Mucosa of rectum (tissue), 2 donors: ENCODE measurements at regions not wholly inside any gene's neighbourhood (a gene's known extent, or its start where the extent isn't known, plus 50 kb on each side); places are given as distances from the start of the nearest gene placed in this dataset.

Experiments
- H3K27ac ChIP-seq, 2 donors: one replicate each; pipeline ENCODE4 v1.7.0; 2013; ENCODE audit warnings: inconsistent platforms in 2 of 2, low read depth in 2 of 2, low read length in 2 of 2
- H3K27me3 ChIP-seq, 2 donors: one replicate each; pipeline ENCODE4 v1.7.0; 2013; ENCODE audit warnings: low read length in 2 of 2; ENCODE audit not compliant: control insufficient read depth in 2 of 2, insufficient read depth in 2 of 2
- H3K36me3 ChIP-seq, 2 donors: one replicate each; pipeline ENCODE4 v1.7.0; 2013; ENCODE audit warnings: low read length in 2 of 2; ENCODE audit not compliant: control insufficient read depth in 2 of 2, insufficient read depth in 2 of 2
- H3K4me1 ChIP-seq, 2 donors: one replicate each; pipeline ENCODE4 v1.7.0; 2013; ENCODE audit warnings: low read length in 2 of 2, mild to moderate bottlenecking in 1 of 2; ENCODE audit not compliant: control insufficient read depth in 2 of 2, insufficient read depth in 2 of 2
- H3K4me3 ChIP-seq, 2 donors: one replicate each; pipeline ENCODE4 v1.7.0; 2013; ENCODE audit warnings: low read length in 2 of 2
- H3K9ac ChIP-seq, 2 donors: one replicate each; pipeline ENCODE4 v1.7.0; 2013; ENCODE audit warnings: low read length in 2 of 2, low read depth in 1 of 2, mild to moderate bottlenecking in 1 of 2
- H3K9me3 ChIP-seq, 2 donors: one replicate each; pipeline ENCODE4 v1.7.0; 2013; ENCODE audit warnings: low read length in 2 of 2; ENCODE audit not compliant: control insufficient read depth in 2 of 2
- donor health status: healthy.
- donor health status: Normal muscosa, but diverticular disease.

DNA sequence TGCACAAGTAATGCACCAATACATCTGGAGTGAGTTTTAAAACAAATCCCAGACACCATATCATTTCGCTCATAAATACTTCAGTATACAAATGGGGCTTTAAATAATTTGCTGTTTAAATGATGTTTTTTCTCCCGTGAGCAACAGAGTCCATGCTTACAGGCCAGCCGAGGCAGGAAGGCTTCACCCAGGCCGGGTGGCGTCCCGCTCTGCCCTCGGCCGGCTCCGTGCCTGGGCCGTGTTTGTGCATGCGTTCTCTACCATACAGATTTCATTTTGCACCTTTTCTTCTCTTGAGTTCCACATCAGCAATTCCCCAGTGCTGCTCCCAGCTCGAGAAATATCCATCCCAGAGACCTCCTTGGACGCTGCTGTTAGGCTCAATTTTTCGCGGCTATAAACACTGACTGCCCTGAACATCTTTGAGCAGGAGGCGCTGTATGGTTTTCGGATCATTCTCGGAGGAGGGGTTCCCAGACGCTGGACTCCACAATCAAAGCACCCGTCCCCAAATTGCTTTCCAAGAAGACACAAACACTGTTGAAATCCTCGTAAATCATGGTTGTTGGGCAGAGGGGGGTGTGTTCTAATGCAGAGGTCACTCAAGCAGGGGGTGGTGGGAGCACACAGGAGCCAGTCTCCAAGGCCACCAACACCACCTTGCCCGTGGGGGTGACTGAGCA lies 91.6 kb downstream of the MICALL2 start:
- Histone ChIP-seq H3K27me3 (peaks cover 22 to 24% of the 10 kb centered on the region in 2 donors), H3K4me1 (no peaks in the 10 kb centered on the region), H3K27ac (no peak overlapping the region), H3K9me3 (peaks cover 0 to 5% of the 10 kb centered on the region in 2 donors), H3K9ac (no peak overlapping the region), H3K4me3 (no peak overlapping the region), H3K36me3 (no peaks in the 10 kb centered on the region)

- Histone ChIP-seq H3K27ac (no peak overlapping the region), H3K9ac (no peak overlapping the region), H3K4me3 (no peak overlapping the region), H3K4me1 (no peaks in the 10 kb centered on the region), H3K27me3 (peaks cover 26 to 27% of the 10 kb centered on the region in 2 donors), H3K9me3 (peaks cover 0 to 5% of the 10 kb centered on the region in 2 donors), H3K36me3 (no peaks in the 10 kb centered on the region)
Measured at GRCh38 chr7:1368184-1368681, 91.0 kb downstream of the MICALL2 start.

DNA sequence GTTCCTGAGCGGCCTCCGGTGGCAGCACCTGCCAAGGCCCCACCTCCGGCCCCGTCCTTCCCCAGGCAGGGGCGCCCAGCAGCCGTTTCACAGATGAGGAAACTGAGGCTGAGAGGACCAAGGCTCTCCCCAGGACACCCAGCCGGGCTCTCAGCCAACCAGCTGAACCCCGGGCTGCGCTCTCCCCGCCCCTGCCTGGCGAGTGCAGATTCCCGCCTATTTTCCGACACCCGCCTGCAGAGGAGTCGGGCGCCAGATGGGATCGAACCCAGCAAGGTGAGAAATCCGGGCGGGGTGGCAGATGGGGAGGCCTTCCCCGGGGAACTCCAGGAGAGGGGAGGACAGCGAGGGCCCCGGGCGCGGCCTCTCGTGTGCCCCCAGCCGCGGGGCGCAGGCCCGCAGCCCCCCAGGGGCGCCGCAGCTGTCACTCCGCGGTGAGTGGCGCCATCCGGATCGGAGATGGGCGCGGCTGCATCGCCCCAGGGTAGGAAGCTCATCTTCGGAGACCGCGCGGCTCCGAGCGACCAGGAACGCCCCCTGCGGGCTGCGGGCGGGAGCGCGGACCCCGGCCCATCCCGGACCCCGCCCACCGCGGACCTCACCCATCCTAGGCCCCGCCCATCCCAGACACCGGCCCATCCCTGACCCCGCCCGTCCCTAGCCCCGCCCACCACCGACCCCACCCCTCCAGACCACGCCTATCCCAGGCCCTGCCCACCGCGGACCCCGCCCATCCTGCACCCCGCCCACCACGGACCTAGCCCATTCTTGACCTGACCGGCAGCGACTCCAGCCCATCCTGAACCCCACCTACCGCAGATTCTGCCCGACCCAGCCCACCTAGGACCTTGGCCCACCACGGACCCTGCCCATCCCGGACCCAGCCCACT lies 90.3 kb downstream of the MICALL2 start:
- Histone ChIP-seq H3K4me3 (no peak overlapping the region), H3K9ac (no peak overlapping the region), H3K9me3 (peaks cover 0 to 5% of the 10 kb centered on the region in 2 donors), H3K4me1 (no peaks in the 10 kb centered on the region), H3K36me3 (no peaks in the 10 kb centered on the region), H3K27ac (no peak overlapping the region), H3K27me3 (peaks cover 26 to 27% of the 10 kb centered on the region in 2 donors)

- H3K36me3 ChIP-seq: no peaks in the 10 kb centered on the region
- H3K9me3 ChIP-seq: peaks cover 0 to 5% of the 10 kb centered on the region in 2 donors
- no peak overlapping the region for H3K9ac ChIP-seq
- no peak overlapping the region for H3K27ac ChIP-seq
- H3K4me3 ChIP-seq: no peak overlapping the region
- peaks cover 26 to 27% of the 10 kb centered on the region in 2 donors for H3K27me3 ChIP-seq
- no peaks in the 10 kb centered on the region for H3K4me1 ChIP-seq
Measured at GRCh38 chr7:1369916-1370657, 89.2 kb downstream of the MICALL2 start.

DNA sequence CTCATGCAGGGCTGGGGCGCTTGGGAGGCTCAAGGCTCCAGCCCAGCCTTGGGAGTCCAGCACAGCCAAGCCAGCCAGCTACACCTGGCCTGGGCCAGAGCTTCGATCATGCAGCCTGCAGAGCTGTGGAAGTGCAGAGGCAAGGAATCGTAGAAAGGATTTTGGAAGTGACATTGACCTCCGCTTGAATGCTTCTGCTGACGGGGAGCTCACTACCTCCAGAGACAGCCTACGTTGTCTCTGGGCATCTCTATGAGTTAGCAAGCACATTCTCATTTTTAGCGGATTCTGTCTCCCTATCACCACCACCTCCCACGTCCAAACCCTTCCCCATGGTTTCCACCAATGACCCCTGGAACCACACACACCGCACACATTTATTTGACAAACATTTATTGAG lies 88.5 kb downstream of the MICALL2 start:
- peaks cover 0 to 2% of the 10 kb centered on the region in 2 donors for H3K9me3 ChIP-seq
- no peaks in the 10 kb centered on the region for H3K4me1 ChIP-seq
- no peak overlapping the region for H3K4me3 ChIP-seq
- H3K27ac ChIP-seq: no peak overlapping the region
- no peaks in the 10 kb centered on the region for H3K36me3 ChIP-seq
- H3K9ac ChIP-seq: no peak overlapping the region
- peaks cover 26 to 27% of the 10 kb centered on the region in 2 donors for H3K27me3 ChIP-seq

DNA sequence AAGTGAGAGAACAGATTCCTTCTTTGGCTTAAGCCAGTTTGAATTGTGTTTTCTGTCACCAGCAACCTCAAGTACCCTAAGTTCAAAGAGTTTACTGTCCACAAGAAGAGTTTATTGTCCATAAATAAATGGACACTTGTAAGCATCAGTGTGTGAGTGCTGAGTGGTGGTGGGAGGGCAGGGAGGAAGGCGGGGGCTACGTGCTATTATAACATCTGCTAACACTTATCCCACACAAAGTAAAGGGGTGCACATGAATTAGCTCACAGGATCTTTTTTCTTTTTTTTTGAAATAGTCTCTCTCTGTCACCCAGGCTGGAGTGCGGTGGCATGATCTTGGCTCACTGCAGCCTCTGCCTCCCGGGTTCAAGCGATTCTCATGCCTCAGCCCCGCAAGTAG lies 87.2 kb downstream of the MICALL2 start:
- peaks cover 25 to 26% of the 10 kb centered on the region in 2 donors for H3K27me3 ChIP-seq
- H3K4me1 ChIP-seq: no peaks in the 10 kb centered on the region
- no peaks in the 10 kb centered on the region for H3K36me3 ChIP-seq
- H3K27ac ChIP-seq: no peak overlapping the region
- H3K4me3 ChIP-seq: no peak overlapping the region
- H3K9ac ChIP-seq: no peak overlapping the region
- H3K9me3 ChIP-seq: no peaks in the 10 kb centered on the region

DNA sequence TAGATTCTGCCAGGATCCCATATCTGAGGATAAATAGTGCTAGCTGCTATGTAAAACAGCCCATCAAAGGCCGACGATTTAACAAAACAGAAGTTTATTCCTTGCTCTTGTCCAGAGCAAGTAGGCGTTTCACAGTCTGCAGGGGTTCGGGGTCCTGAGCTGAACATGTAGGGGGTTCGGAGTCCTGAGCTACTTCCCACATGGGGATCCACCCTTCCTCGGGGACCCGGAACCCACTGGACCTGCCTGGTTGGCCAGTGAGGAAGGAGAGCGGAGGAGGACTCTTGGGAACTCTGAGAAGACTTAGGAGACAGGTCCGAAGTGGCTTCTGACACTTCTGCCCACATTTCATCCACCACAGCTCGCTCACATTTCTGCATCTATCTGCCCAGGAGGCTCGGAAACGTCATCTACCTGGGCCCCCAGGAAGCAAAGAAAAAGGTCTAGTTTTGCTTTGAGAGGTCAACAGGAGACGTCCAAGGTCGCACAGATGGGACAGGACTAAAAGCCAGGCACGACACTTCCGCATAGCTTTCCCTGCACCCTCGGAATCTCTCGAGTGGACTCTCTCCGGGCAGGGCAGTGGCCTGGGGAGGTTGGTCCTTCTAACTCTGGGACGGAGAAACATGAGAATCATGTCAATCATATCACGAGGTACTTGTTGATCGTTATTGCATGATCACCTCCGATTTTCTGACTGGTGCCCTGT lies 86.4 kb downstream of the MICALL2 start:
- Histone ChIP-seq H3K9ac (no peak overlapping the region), H3K4me1 (no peaks in the 10 kb centered on the region), H3K4me3 (no peak overlapping the region), H3K36me3 (no peaks in the 10 kb centered on the region), H3K9me3 (no peaks in the 10 kb centered on the region), H3K27me3 (peaks cover 22 to 26% of the 10 kb centered on the region in 2 donors), H3K27ac (no peak overlapping the region)

- Histone ChIP-seq H3K4me3 (no peak overlapping the region), H3K36me3 (no peaks in the 10 kb centered on the region), H3K4me1 (no peaks in the 10 kb centered on the region), H3K27me3 (peaks cover 4 to 5% of the 10 kb centered on the region in 2 donors), H3K27ac (no peak overlapping the region), H3K9ac (no peak overlapping the region), H3K9me3 (no peaks in the 10 kb centered on the region)
Measured at GRCh38 chr7:1377111-1377909, 82.0 kb downstream of the MICALL2 start.
